NCI-H69 (cell line): ENCODE measurements at regions not wholly inside any gene's neighbourhood (a gene's known extent, or its start where the extent isn't known, plus 50 kb on each side); places are given as distances from the start of the nearest gene placed in this dataset.
"Not testable (repeated sequence)": the region's sequence is repeated elsewhere in the genome, so short reads cannot be mapped to it uniquely, and the experiment has no call there.

Experiments used
- DNase-seq: peaks from one replicate; lab custom pipeline; 2025; lab: John Stamatoyannopoulos, UW

- peak; percentile 98 for DNase-seq
Observed at GRCh38 chr5:77869116-77869798, 93.1 kb upstream of the TBCA start.

GRCh38 chr5:77867914-77868313 lies 91.8 kb upstream of the TBCA start:
- peak; percentile 88 for DNase-seq

GRCh38 chr5:77867194-77867691 lies 91.1 kb upstream of the TBCA start:
- peak; percentile 67 for DNase-seq

GRCh38 chr5:77866198-77866597 lies 90.1 kb upstream of the TBCA start:
- DNase-seq, result no peak

GRCh38 chr5:77864997-77865396 lies 88.9 kb upstream of the TBCA start:
- DNase-seq, result no peak

- DNase-seq, result no peak
Observed at GRCh38 chr5:77863181-77863580, 87.0 kb upstream of the TBCA start.

- no peak for DNase-seq
Observed at GRCh38 chr5:77861576-77861975, 85.4 kb upstream of the TBCA start.

- no peak for DNase-seq
Observed at GRCh38 chr5:77859306-77859705, 83.2 kb upstream of the TBCA start.

- DNase-seq, result not testable (repeated sequence)
Observed at GRCh38 chr5:77858678-77859077, 82.5 kb upstream of the TBCA start.

- peak; percentile 21 for DNase-seq
Observed at GRCh38 chr5:77855369-77855768, 79.2 kb upstream of the TBCA start.

GRCh38 chr5:77853353-77853907 lies 77.3 kb upstream of the TBCA start:
- DNase-seq, result no peak

GRCh38 chr5:77852514-77853352 lies 76.6 kb upstream of the TBCA start:
- peak; percentile 92 for DNase-seq

GRCh38 chr5:77852068-77852513 lies 76.0 kb upstream of the TBCA start:
- DNase-seq, result no peak

- DNase-seq, result no peak
Observed at GRCh38 chr5:77851176-77852067, 75.3 kb upstream of the TBCA start.

- peak; percentile 32 for DNase-seq
Observed at GRCh38 chr5:77850536-77851175, 74.5 kb upstream of the TBCA start.

GRCh38 chr5:77849308-77849900 lies 73.3 kb upstream of the TBCA start:
- no peak for DNase-seq

GRCh38 chr5:77847814-77848290 lies 71.7 kb upstream of the TBCA start:
- peak; percentile 87 for DNase-seq

GRCh38 chr5:77847129-77847460 lies 71.0 kb upstream of the TBCA start:
- no peak for DNase-seq

GRCh38 chr5:77846422-77847128 lies 70.4 kb upstream of the TBCA start:
- DNase-seq, result peak; percentile 53

GRCh38 chr5:77845324-77845646 lies 69.1 kb upstream of the TBCA start:
- no peak for DNase-seq
